GM23338 (cell line): ENCODE measurements at regions not wholly inside any gene's neighbourhood (a gene's known extent, or its start where the extent isn't known, plus 50 kb on each side); places are given as distances from the start of the nearest gene placed in this dataset.

Experiments
- ATAC-seq: fragments of 200-7000 bp; cut with Tn5 transposase; 3 replicates; pipeline ENCODE4 v1.9.1; 2020
- DNase-seq: peaks from one replicate; pipeline ENCODE4 v3.0.0-alpha.2; 2015; ENCODE audit warnings: low spot score
- H2AFZ ChIP-seq: fragments of 200-600 bp; sonication (generic); 2 replicates; pipeline ENCODE4 v1.8.0; 2016; ENCODE audit warnings: antibody characterized with exemption, mild to moderate bottlenecking, moderate library complexity
- H3F3A ChIP-seq: fragments of 200-600 bp; sonication (generic); replicated peaks from 2 replicates; pipeline ENCODE4 v1.8.0; 2017; ENCODE audit warnings: antibody characterized with exemption, mixed run types, low read depth
- H3K27ac ChIP-seq: fragments of 200-600 bp; sonication (generic); 2 replicates; pipeline ENCODE4 v1.6.1; 2016; ENCODE audit warnings: low read depth
- H3K27me3 ChIP-seq: fragments of 200-600 bp; sonication (generic); 2 replicates; pipeline ENCODE4 v1.8.0; 2016; ENCODE audit warnings: mild to moderate bottlenecking, mixed run types, moderate library complexity; ENCODE audit not compliant: insufficient read depth
- H3K36me3 ChIP-seq: fragments of 200-600 bp; sonication (generic); 2 replicates; pipeline ENCODE4 v1.8.0; 2016; ENCODE audit warnings: mild to moderate bottlenecking; ENCODE audit not compliant: insufficient read depth
- H3K4me1 ChIP-seq: fragments of 200-600 bp; sonication (generic); 2 replicates; pipeline ENCODE4 v1.8.0; 2016; ENCODE audit warnings: mild to moderate bottlenecking, moderate library complexity; ENCODE audit not compliant: insufficient read depth
- H3K4me2 ChIP-seq: fragments of 200-600 bp; sonication (generic); 2 replicates; pipeline ENCODE4 v1.7.1; 2017; ENCODE audit warnings: mixed run types
- H3K4me3 ChIP-seq: fragments of 200-600 bp; sonication (generic); 2 replicates; pipeline ENCODE4 v1.6.1; 2016; ENCODE audit warnings: mixed run types
- H3K79me2 ChIP-seq: fragments of 200-600 bp; sonication (generic); replicated peaks from 2 replicates; pipeline ENCODE4 v1.8.0; 2017; ENCODE audit warnings: mild to moderate bottlenecking; ENCODE audit not compliant: insufficient read depth
- H3K9me2 ChIP-seq: fragments of 200-600 bp; sonication (generic); 2 replicates; pipeline ENCODE4 v1.8.0; 2017; ENCODE audit not compliant: insufficient read depth
- H4K20me1 ChIP-seq: fragments of 200-600 bp; sonication (generic); replicated peaks from 2 replicates; pipeline ENCODE4 v1.8.0; 2017; ENCODE audit warnings: mild to moderate bottlenecking; ENCODE audit not compliant: insufficient read depth
- H3K27ac Mint-ChIP-seq: 2 replicates; pipeline ENCODE4 v1.8.0; 2020; ENCODE audit warnings: inconsistent platforms, mild to moderate bottlenecking, moderate library complexity, mixed read lengths
- H3K27me3 Mint-ChIP-seq: 3 replicates; pipeline ENCODE4 v1.8.0; 2022; ENCODE audit warnings: low read depth, mild to moderate bottlenecking, moderate library complexity, mixed read lengths, inconsistent platforms; ENCODE audit not compliant: insufficient read depth, poor library complexity
- H3K36me3 Mint-ChIP-seq: 3 replicates; pipeline ENCODE4 v1.8.0; 2021; ENCODE audit warnings: low read depth, mild to moderate bottlenecking, inconsistent platforms, moderate library complexity, mixed read lengths
- H3K4me1 Mint-ChIP-seq: 3 replicates; pipeline ENCODE4 v1.8.0; 2020; ENCODE audit warnings: mild to moderate bottlenecking, inconsistent platforms, mixed read lengths
- H3K4me3 Mint-ChIP-seq: 3 replicates; pipeline ENCODE4 v1.8.0; 2021; ENCODE audit warnings: moderate library complexity, mild to moderate bottlenecking, inconsistent platforms, mixed read lengths
- H3K9me3 Mint-ChIP-seq: 3 replicates; pipeline ENCODE4 v1.8.0; 2020; ENCODE audit warnings: moderate library complexity, mild to moderate bottlenecking, inconsistent platforms, mixed read lengths
- CREB1 ChIP-seq: fragments of 250-450 bp; sonication (Bioruptor Pico); IDR thresholded peaks from 2 replicates; pipeline ENCODE4 v1.5.0; 2020; ENCODE audit warnings: low read depth, mild to moderate bottlenecking, moderate library complexity
- CTCF ChIP-seq, 2 experiments: fragments of 200-600 bp in 1 of 2; sonication (generic) in 1 of 2; conservative IDR thresholded peaks; 2 replicates each; pipeline versions ENCODE4 v1.5.1 to v1.6.1; 2016 to 2017; ENCODE audit warnings: antibody characterized with exemption in 2 of 2, low read depth in 2 of 2, mild to moderate bottlenecking in 2 of 2, moderate library complexity in 1 of 2
- ETS1 ChIP-seq: IDR thresholded peaks from 2 replicates; pipeline ENCODE4 v1.6.1; 2016; ENCODE audit warnings: antibody characterized with exemption
- EZH2 ChIP-seq: fragments of 200-600 bp; sonication (generic); IDR thresholded peaks from one replicate; pipeline ENCODE4 v1.8.0; 2017; ENCODE audit warnings: antibody characterized with exemption, mild to moderate bottlenecking, low read depth; ENCODE audit not compliant: unreplicated experiment
- EZH2phosphoT487 ChIP-seq: fragments of 200-600 bp; sonication (generic); IDR thresholded peaks from one replicate; pipeline ENCODE4 v1.8.1; 2018; ENCODE audit warnings: antibody characterized with exemption; ENCODE audit not compliant: unreplicated experiment
- JUNB ChIP-seq: IDR thresholded peaks from one replicate; pipeline ENCODE4 v1.6.1; 2016; ENCODE audit warnings: antibody characterized with exemption; ENCODE audit not compliant: unreplicated experiment
- NANOG ChIP-seq: IDR thresholded peaks from 2 replicates; pipeline ENCODE4 v1.6.1; 2016; ENCODE audit warnings: antibody characterized with exemption, borderline replicate concordance
- POLR2AphosphoS5 ChIP-seq: IDR thresholded peaks from 2 replicates; pipeline ENCODE4 v1.6.1; 2016; ENCODE audit warnings: antibody characterized with exemption, low read depth
- REST ChIP-seq: IDR thresholded peaks from one replicate; pipeline ENCODE4 v1.6.1; 2018; ENCODE audit warnings: antibody characterized with exemption; ENCODE audit not compliant: unreplicated experiment
- STAT1 ChIP-seq: IDR thresholded peaks from one replicate; pipeline ENCODE4 v1.6.1; 2016; ENCODE audit warnings: antibody characterized with exemption; ENCODE audit not compliant: unreplicated experiment
- ZNF114 ChIP-seq: fragments of 250-450 bp; sonication (Bioruptor Pico); IDR thresholded peaks from 2 replicates; pipeline ENCODE4 v1.5.0; 2020; ENCODE audit warnings: mild to moderate bottlenecking, moderate library complexity
- ZNF331 ChIP-seq: fragments of 250-450 bp; sonication (Bioruptor Pico); IDR thresholded peaks from 2 replicates; pipeline ENCODE4 v1.5.0; 2020; ENCODE audit warnings: low read depth, mild to moderate bottlenecking, moderate library complexity
- ZNF462 ChIP-seq: fragments of 250-450 bp; sonication (Bioruptor Pico); IDR thresholded peaks from 2 replicates; pipeline ENCODE4 v1.5.0; 2020; ENCODE audit warnings: mild to moderate bottlenecking, moderate library complexity

GRCh38 chr3:102125994-102126368 is 276.7 kb downstream of the NFKBIZ start:
- no peaks in the 10 kb centered on the region for H3K4me1 Mint-ChIP-seq
- H4K20me1 ChIP-seq = no peaks in the 10 kb centered on the region
- no peak for DNase-seq

More at GRCh38 chr3:102125994-102126368, 276.7 kb downstream of the NFKBIZ start:
- H3K4me1 ChIP-seq = no peaks in the 10 kb centered on the region
- no peaks in the 10 kb centered on the region for H3F3A ChIP-seq
- no peaks in the 10 kb centered on the region for H3K36me3 ChIP-seq
- TF ChIP-seq ZNF462 (no peak), ZNF331 (CRISPR knock-in tag) (no peak), REST (no peak), STAT1 (no peak), ETS1 (no peak), JUNB (no peak), POLR2AphosphoS5 (no peak), ZNF114 (CRISPR knock-in tag) (no peak), CREB1 (CRISPR knock-in tag) (no peak), NANOG (no peak), CTCF (conservative IDR thresholded peaks at IDR 0.05; ENCODE audit: low read depth in 2 of 2) (no peak), EZH2 (no peak), EZH2phosphoT487 (no peak)
- no peaks in the 10 kb centered on the region for H3K79me2 ChIP-seq
- no peak overlapping the region for H3K27ac Mint-ChIP-seq
- no peaks in the 10 kb centered on the region for H3K27me3 ChIP-seq
- H2AFZ ChIP-seq = no peak overlapping the region
- H3K4me3 Mint-ChIP-seq = no peak overlapping the region
- ATAC-seq = no peak
- H3K27me3 Mint-ChIP-seq = no peaks in the 10 kb centered on the region
- H3K9me2 ChIP-seq = 0 out of 2 replicates have a peak, but pooled peaks cover 4% of the 10 kb centered on the region
- no peak overlapping the region for H3K4me2 ChIP-seq
- H3K36me3 Mint-ChIP-seq = no peaks in the 10 kb centered on the region
- H3K4me3 ChIP-seq = no peak overlapping the region
- H3K9me3 Mint-ChIP-seq = peaks cover 10% of the 10 kb centered on the region
- no peak overlapping the region for H3K27ac ChIP-seq
